ENCODE measurements at regions not wholly inside any gene's neighbourhood (a gene's known extent, or its start where the extent isn't known, plus 50 kb on each side); places are given as distances from the start of the nearest gene placed in this dataset.

DNA sequence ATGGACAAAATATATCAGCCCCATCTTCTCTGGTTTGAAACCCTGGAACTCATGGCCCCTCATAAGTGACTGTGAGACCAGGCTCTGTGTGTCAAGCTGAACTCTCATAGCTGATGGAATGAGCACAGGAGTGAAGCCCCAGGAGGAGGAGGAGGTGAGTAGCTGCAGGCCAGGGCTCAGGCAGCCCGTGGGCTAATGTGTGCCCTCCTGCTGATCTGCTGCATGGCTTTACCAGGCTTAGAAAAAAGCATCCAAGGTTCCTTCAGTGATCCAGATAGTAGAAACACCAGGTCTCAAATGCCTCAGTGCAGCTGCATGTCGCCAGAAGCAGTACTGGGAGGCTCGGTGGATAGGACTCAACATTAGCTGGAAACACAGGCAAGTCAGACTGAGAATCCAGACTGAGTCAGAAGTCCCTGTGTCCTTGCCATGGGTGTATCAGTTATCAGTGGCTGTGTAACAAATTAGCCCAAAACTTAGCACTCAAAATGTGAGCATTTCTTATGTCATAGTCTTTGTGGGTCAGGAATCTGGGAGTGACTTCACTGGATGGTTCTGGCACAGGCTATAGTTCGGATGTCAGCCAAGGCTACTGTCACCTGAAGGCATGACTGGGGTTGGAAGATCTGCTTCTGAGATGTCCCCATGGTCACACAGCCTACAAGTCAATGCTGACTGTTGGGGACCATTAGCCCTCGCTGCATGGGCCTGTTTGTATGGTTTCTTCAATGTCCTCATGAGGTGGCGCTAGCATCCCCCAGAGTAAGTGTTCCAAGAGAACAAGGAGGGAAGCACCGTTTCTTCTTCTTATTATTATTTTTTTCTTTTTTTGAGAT lies 255.4 kb upstream of the IRF2BP2 start:
- POLR2A ChIA-PET = interaction anchor here (0.6 to 3.2 kb wide), 6 partner anchors 7 to 255 kb away, joined by 3 to 20 read pairs (median 3); partner anchors contain the start of gene IRF2BP2
- Histone ChIP-seq H2AFZ (ENCODE audit: low read depth, low read length) (no peak overlapping the region), H3K9me1 (ENCODE audit: control insufficient read depth, insufficient read depth, low read length) (no peaks in the 10 kb centered on the region), H3K4me1 (replicated peaks in 1 of 2; ENCODE audit: control insufficient read depth in 2 of 2, insufficient read depth in 2 of 2, low read length in 2 of 2) (peaks cover 42 to 65% of the 10 kb centered on the region in 2 experiments), H4K20me1 (replicated peaks; ENCODE audit: control insufficient read depth, insufficient read depth, low read length) (no peaks in the 10 kb centered on the region), H3K79me2 (ENCODE audit: control insufficient read depth, insufficient read depth, low read length) (peaks cover 2% of the 10 kb centered on the region; the same call in 1 of the 3 replicates), H3K4me2 (ENCODE audit: insufficient read depth, low read length) (peak overlapping the region; percentile 82; the same call in 1 of the 2 replicates), H3K4me3 (no peak overlapping the region), H3K9me3 (replicated peaks; ENCODE audit: control insufficient read depth, insufficient read depth, low read depth, low read length) (peaks cover 9% of the 10 kb centered on the region), H3K27ac (ENCODE audit: extremely low read depth, low read depth, low read length) (peak overlapping the region; percentile 91), H3K27me3 (ENCODE audit: control insufficient read depth in 2 of 2, insufficient read depth in 2 of 2, low read length in 2 of 2) (no peaks in the 10 kb centered on the region), H3K9ac (ENCODE audit: insufficient read depth in 1 of 2, low read depth in 2 of 2, low read length in 2 of 2) (peak overlapping the region in 1 of 2 experiments; percentile 88; a peak in 2 of 4 replicates), H3K36me3 (ENCODE audit: control insufficient read depth, insufficient read depth, low read length) (no peaks in the 10 kb centered on the region)
- intact Hi-C loops (cut with micrococcal nuclease) = loop anchor here (1.0 to 10.0 kb wide), 7 partner anchors 11 to 491 kb away; partner anchors contain the start of gene COA6
- in situ Hi-C loops (cut with MboI) = loop anchor here (5.0 kb wide), 1 partner anchor 133 kb away; no protein-coding TSS in a partner anchor
- 93% methylated on average over 7 of the region's 7 CpGs for WGBS (ENCODE audit: insufficient coverage, low coverage, missing lambda C conversion rate)
- BruUV-seq (replicated peaks) = TSS peak; percentile 54
- DNase-seq (ENCODE audit: extremely low read depth in 1 of 4, low spot score in 3 of 4) = no peak
- CTCF ChIA-PET (ENCODE audit: low intra/inter-chr PET ratio) = no interaction called here
- no peak for FAIRE-seq
- ATAC-seq = no peak
- TF ChIP-seq NFYB (IDR thresholded peaks at IDR 0.05; ENCODE audit: extremely low read depth, insufficient read length) (no peak), JUNB (CRISPR knock-in tag; conservative IDR thresholded peaks at IDR 0.05) (no peak), SP1 (CRISPR knock-in tag; IDR thresholded peaks at IDR 0.05) (no peak), KDM1A (IDR thresholded peaks at IDR 0.05) (peak; percentile 45 to 85), ZNF75A (CRISPR knock-in tag; IDR thresholded peaks at IDR 0.05) (no peak), HNRNPK (IDR thresholded peaks at IDR 0.05; ENCODE audit: low read depth, low read length, poor library complexity, severe bottlenecking) (no peak), JUN (IDR thresholded peaks at IDR 0.05; ENCODE audit: borderline replicate concordance, low read depth, low read length) (no peak), JUN (CRISPR knock-in tag; IDR thresholded peaks at IDR 0.05; ENCODE audit: borderline replicate concordance) (peak; percentile 64; the same call in 1 of the 2 replicates), RFX7 (CRISPR knock-in tag; IDR thresholded peaks at IDR 0.05) (peak; percentile 53; the same call in 1 of the 2 replicates), KDM5B (IDR thresholded peaks at IDR 0.05; ENCODE audit: insufficient replicate concordance, low read depth, low read length) (peak; percentile 10), SMARCA4 (IDR thresholded peaks at IDR 0.05) (no peak), BCOR (IDR thresholded peaks at IDR 0.05) (peak; percentile 95), ZC3H4 (CRISPR knock-in tag; IDR thresholded peaks at IDR 0.05; ENCODE audit: borderline replicate concordance) (0 out of 2 replicates have a peak, but pooled peaks have one; percentile 13), RCOR1 (IDR thresholded peaks at IDR 0.05; ENCODE audit: borderline replicate concordance in 1 of 2, low read depth in 2 of 2, low read length in 2 of 2) (peak in 1 of 2 experiments; percentile 31; a peak in 1 of 4 replicates)
- TF ChIP-seq, protein P1, sequence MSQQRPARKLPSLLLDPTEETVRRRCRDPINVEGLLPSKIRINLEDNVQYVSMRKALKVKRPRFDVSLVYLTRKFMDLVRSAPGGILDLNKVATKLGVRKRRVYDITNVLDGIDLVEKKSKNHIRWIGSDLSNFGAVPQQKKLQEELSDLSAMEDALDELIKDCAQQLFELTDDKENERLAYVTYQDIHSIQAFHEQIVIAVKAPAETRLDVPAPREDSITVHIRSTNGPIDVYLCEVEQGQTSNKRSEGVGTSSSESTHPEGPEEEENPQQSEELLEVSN (IDR thresholded peaks at IDR 0.05; ENCODE audit: borderline replicate concordance in 1 of 2, extremely low read depth in 1 of 2, insufficient read depth in 1 of 2, insufficient read length in 1 of 2, low read depth in 1 of 2, low read length in 1 of 2, poor library complexity in 1 of 2, severe bottlenecking in 1 of 2) = no peak
- TF ChIP-seq, protein P2, sequence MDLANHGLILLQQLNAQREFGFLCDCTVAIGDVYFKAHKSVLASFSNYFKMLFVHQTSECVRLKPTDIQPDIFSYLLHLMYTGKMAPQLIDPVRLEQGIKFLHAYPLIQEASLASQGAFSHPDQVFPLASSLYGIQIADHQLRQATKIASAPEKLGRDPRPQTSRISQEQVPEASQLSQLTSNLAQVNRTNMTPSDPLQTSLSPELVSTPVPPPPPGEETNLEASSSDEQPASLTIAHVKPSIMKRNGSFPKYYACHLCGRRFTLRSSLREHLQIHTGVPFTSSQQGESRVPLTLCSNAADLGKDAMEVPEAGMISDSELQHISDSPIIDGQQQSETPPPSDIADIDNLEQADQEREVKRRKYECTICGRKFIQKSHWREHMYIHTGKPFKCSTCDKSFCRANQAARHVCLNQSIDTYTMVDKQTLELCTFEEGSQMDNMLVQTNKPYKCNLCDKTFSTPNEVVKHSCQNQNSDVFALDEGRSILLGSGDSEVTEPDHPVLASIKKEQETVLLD (IDR thresholded peaks at IDR 0.05) = no peak
- TF ChIP-seq, protein P3, sequence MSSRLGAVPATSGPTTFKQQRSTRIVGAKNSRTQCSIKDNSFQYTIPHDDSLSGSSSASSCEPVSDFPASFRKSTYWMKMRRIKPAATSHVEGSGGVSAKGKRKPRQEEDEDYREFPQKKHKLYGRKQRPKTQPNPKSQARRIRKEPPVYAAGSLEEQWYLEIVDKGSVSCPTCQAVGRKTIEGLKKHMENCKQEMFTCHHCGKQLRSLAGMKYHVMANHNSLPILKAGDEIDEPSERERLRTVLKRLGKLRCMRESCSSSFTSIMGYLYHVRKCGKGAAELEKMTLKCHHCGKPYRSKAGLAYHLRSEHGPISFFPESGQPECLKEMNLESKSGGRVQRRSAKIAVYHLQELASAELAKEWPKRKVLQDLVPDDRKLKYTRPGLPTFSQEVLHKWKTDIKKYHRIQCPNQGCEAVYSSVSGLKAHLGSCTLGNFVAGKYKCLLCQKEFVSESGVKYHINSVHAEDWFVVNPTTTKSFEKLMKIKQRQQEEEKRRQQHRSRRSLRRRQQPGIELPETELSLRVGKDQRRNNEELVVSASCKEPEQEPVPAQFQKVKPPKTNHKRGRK (tag; IDR thresholded peaks at IDR 0.05) = peak; percentile 75

Data from K562 (cell line).